Sigmoid colon (tissue), 6 donors: ENCODE measurements at regions not wholly inside any gene's neighbourhood (a gene's known extent, or its start where the extent isn't known, plus 50 kb on each side); places are given as distances from the start of the nearest gene placed in this dataset.

Experiments used
- DNase-seq: peaks from one replicate; pipeline ENCODE4 v3.0.0-alpha.2; 2019
- H3K27ac ChIP-seq, 4 donors: fragments of 200-600 bp; sonication (generic); one replicate each; pipeline ENCODE4 v1.5.1; 2016 to 2019; ENCODE audit warnings: mild to moderate bottlenecking in 1 of 4
- H3K27me3 ChIP-seq, 3 donors: fragments of 200-600 bp; sonication (generic); one replicate each; pipeline ENCODE4 v1.5.1; 2019; ENCODE audit warnings: mild to moderate bottlenecking in 1 of 3
- H3K36me3 ChIP-seq, 4 donors: fragments of 200-600 bp; sonication (generic); one replicate each; pipeline ENCODE4 v1.5.1; 2016 to 2019
- H3K4me1 ChIP-seq, 4 donors: fragments of 200-600 bp; sonication (generic); one replicate each; pipeline ENCODE4 v1.5.1; 2017 to 2019
- H3K4me3 ChIP-seq, 4 donors: fragments of 200-600 bp; sonication (generic); one replicate each; pipeline ENCODE4 v1.5.1; 2017 to 2019; ENCODE audit warnings: mild to moderate bottlenecking in 2 of 4, moderate library complexity in 1 of 4
- H3K9me3 ChIP-seq, 4 donors: fragments of 200-600 bp in 3 of 4; sonication (generic) in 3 of 4; one replicate each; pipeline versions ENCODE4 v1.5.1 to v1.6.1; 2013 to 2019
- EP300 ChIP-seq, 4 donors: sonication (generic); formaldehyde crosslinking; IDR thresholded peaks; one replicate each; pipeline ENCODE4 v1.6.1; 2017; ENCODE audit warnings: antibody characterized with exemption in 4 of 4
- POLR2A ChIP-seq, 2 donors: fragments of 450-650 bp; IDR thresholded peaks; one replicate each; pipeline ENCODE4 v1.6.1; 2016; ENCODE audit warnings: antibody characterized with exemption in 2 of 2, mild to moderate bottlenecking in 2 of 2, moderate library complexity in 2 of 2
- POLR2AphosphoS5 ChIP-seq, 4 donors: sonication (generic); formaldehyde crosslinking; IDR thresholded peaks; one replicate each; pipeline ENCODE4 v1.6.1; 2017; ENCODE audit warnings: antibody characterized with exemption in 4 of 4
- WGBS, 2 donors: extraction: QIAGEN DNeasy Blood & Tissue Kit; methylation state at CpG; one replicate each; pipeline ENCODE4 v1.1.7; 2013; 5-methylcytosine and 5-hydroxymethylcytosine counted together
- intact Hi-C: fragments of 100-400 bp; cut with DNase I; formaldehyde crosslinking; loops from one replicate; pipeline ENCODE4 v1.15.1; 2023
- TF ChIP-seq, protein P1 (sequence below), 4 experiments: fragments of 450-650 bp in 3 of 4; fragments of 200-600 bp in 1 of 4; IDR thresholded peaks; one replicate each; pipeline ENCODE4 v1.5.1; 2016 to 2019; ENCODE audit warnings: antibody characterized with exemption in 4 of 4, mild to moderate bottlenecking in 3 of 4, moderate library complexity in 2 of 4
- donor health status: healthy with polysubstance abuse.
- donor health status: healthy.

DNA sequence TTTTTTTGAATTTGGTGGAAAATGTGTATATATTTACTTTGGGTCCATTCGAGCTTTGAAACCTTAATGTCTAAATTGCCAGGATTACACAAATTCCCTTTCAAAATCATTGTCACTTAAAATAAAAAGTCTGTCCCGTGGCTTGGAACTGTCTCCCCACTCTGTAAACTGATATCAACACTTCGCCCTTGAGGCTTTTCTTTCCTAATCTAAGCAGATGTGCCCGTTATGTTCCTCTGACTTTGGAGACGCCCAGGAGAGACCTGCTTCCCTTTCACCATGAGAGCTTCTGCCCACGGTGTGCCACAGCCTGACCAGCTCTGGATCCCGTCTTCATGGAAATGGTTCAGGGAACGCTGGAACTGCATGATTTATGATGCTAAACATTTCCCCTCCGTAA, 151.3 kb downstream of the C16orf95 start:
- Histone ChIP-seq H3K36me3 (no peaks in the 10 kb centered on the region), H3K4me1 (no peaks in the 10 kb centered on the region), H3K4me3 (no peak overlapping the region), H3K27me3 (peaks cover 0 to 6% (median 0%) of the 10 kb centered on the region in 3 donors), H3K9me3 (no peaks in the 10 kb centered on the region), H3K27ac (no peak overlapping the region)
- no peak for TF ChIP-seq EP300 (IDR thresholded peaks at IDR 0.05)
- TF ChIP-seq, protein P1, sequence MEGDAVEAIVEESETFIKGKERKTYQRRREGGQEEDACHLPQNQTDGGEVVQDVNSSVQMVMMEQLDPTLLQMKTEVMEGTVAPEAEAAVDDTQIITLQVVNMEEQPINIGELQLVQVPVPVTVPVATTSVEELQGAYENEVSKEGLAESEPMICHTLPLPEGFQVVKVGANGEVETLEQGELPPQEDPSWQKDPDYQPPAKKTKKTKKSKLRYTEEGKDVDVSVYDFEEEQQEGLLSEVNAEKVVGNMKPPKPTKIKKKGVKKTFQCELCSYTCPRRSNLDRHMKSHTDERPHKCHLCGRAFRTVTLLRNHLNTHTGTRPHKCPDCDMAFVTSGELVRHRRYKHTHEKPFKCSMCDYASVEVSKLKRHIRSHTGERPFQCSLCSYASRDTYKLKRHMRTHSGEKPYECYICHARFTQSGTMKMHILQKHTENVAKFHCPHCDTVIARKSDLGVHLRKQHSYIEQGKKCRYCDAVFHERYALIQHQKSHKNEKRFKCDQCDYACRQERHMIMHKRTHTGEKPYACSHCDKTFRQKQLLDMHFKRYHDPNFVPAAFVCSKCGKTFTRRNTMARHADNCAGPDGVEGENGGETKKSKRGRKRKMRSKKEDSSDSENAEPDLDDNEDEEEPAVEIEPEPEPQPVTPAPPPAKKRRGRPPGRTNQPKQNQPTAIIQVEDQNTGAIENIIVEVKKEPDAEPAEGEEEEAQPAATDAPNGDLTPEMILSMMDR (IDR thresholded peaks at IDR 0.05) = no peak
- TF ChIP-seq POLR2AphosphoS5 (IDR thresholded peaks at IDR 0.05) = no peak
- TF ChIP-seq POLR2A (IDR thresholded peaks at IDR 0.05) = no peak
- WGBS, 2 donors = 56 to 69% methylated on average over 9 of the region's 9 CpGs
- intact Hi-C loops = no loop called here
- DNase-seq = no peak

DNA sequence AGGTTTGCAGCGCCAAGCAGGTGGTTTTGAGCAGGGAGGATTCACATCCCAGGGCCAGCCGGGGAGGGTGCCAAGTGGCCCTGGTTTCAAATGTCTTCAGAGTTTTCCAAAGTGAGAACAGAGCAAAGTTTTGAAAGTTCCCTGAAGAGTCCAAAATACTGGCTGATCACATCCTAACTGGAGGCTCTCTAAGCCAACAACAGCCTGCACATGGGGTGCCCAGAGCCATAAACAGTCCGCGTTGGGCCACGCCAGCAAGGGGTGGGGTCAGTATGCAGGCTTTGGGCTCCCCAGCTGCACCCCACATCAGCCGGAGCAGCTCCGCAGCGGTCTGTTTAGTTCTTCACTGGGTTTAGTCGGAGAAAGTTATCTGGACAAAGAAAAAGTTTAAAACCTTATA, 150.9 kb downstream of the C16orf95 start:
- TF ChIP-seq EP300 (IDR thresholded peaks at IDR 0.05) = no peak
- TF ChIP-seq POLR2AphosphoS5 (IDR thresholded peaks at IDR 0.05) = no peak
- TF ChIP-seq POLR2A (IDR thresholded peaks at IDR 0.05) = no peak
- TF ChIP-seq, protein P1 (IDR thresholded peaks at IDR 0.05) = no peak
- Histone ChIP-seq H3K27me3 (peaks cover 0 to 2% (median 0%) of the 10 kb centered on the region in 3 donors), H3K9me3 (no peaks in the 10 kb centered on the region), H3K4me3 (no peak overlapping the region), H3K4me1 (no peaks in the 10 kb centered on the region), H3K27ac (no peak overlapping the region), H3K36me3 (no peaks in the 10 kb centered on the region)
- DNase-seq = no peak
- 68 to 84% methylated on average over 9 of the region's 9 CpGs for WGBS, 2 donors
- intact Hi-C loops = no loop called here

DNA sequence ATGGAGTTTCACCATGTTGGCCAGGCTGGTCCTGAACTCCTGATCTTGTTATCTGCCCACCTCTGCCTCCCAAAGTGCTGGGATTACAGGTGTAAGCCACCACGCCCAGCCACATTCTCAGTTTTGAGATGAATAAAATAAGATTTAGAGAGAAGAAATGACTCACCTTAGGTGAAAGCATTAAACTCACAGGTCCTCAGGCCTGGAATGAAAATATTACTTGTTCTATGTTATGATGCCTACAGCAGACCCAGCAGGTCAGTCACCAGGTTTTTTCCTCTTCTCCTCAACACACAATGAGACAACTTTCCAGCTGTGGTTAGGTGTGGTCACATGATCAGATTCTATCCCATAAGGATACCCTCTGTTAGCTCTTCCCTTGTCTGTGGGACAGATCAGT, 150.3 kb downstream of the C16orf95 start:
- no peaks in the 10 kb centered on the region for H3K9me3 ChIP-seq
- TF ChIP-seq, protein P1 (IDR thresholded peaks at IDR 0.05) = no peak
- TF ChIP-seq EP300 (IDR thresholded peaks at IDR 0.05) = no peak
- no peak for TF ChIP-seq POLR2A (IDR thresholded peaks at IDR 0.05)
- no peak for TF ChIP-seq POLR2AphosphoS5 (IDR thresholded peaks at IDR 0.05)
- H3K4me1 ChIP-seq = no peaks in the 10 kb centered on the region
- intact Hi-C loops = no loop called here
- no peaks in the 10 kb centered on the region for H3K27me3 ChIP-seq
- H3K4me3 ChIP-seq = no peak overlapping the region
- no peaks in the 10 kb centered on the region for H3K36me3 ChIP-seq
- DNase-seq = no peak
- WGBS, 2 donors = 84 to 89% methylated on average over 1 of the region's 1 CpG
- no peak overlapping the region for H3K27ac ChIP-seq

DNA sequence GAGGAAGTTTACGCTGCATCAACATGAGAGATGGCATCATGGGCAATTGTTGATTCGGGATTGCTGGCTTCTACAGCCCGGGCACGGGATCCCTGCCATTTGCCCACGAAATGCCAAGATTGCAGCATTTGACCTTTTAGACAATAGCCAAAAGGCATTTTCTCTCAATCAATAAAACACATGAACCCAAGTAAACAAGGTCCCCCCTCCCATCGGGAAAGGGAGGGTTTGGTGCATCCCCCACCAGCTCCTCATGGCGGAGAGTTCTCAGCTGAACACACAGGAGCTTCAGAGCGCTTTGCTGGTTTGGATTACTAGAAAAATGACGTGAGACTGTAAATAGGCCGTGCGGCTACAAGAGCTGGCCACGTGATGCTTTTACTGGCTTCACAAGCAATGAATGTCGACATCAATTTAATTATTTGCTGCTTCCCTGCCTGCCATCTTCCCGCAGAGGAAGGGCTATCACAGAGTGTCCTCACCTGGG, 147.6 kb downstream of the C16orf95 start:
- Histone ChIP-seq H3K4me1 (no peaks in the 10 kb centered on the region), H3K27ac (no peak overlapping the region), H3K27me3 (no peaks in the 10 kb centered on the region), H3K9me3 (no peaks in the 10 kb centered on the region), H3K36me3 (no peaks in the 10 kb centered on the region), H3K4me3 (no peak overlapping the region)
- intact Hi-C loops = no loop called here
- DNase-seq = no peak
- TF ChIP-seq POLR2AphosphoS5 (IDR thresholded peaks at IDR 0.05) (no peak), EP300 (IDR thresholded peaks at IDR 0.05) (no peak), POLR2A (IDR thresholded peaks at IDR 0.05) (no peak)
- WGBS, 2 donors = 40 to 72% methylated on average over 14 of the region's 14 CpGs

DNA sequence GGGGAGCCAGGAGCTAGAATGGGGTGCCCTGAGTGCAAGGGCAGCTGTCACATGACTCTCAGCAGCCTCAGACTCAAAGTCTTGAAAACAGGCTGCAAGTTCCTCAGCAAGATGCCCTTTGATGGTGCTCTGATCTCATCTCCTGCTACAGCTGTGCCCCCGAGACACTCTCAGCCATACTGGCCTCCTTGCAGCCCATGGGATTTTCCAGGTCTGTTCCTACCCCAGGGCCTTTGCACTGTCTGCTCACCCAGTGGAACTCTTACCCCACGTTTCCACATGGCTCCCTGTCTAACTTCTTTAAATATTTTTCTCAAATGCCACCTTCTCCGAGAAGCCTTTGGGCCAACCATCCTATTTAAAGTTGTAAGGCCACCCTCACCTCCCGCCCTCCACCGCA, 146.9 kb downstream of the C16orf95 start:
- intact Hi-C loops = no loop called here
- Histone ChIP-seq H3K4me3 (no peak overlapping the region), H3K4me1 (no peaks in the 10 kb centered on the region), H3K36me3 (no peaks in the 10 kb centered on the region), H3K27me3 (peaks cover 0 to 3% (median 0%) of the 10 kb centered on the region in 3 donors), H3K27ac (no peak overlapping the region), H3K9me3 (no peaks in the 10 kb centered on the region)
- DNase-seq = no peak
- WGBS, 2 donors = 82 to 89% methylated on average over 5 of the region's 5 CpGs
- TF ChIP-seq, protein P1 (IDR thresholded peaks at IDR 0.05) = no peak
- TF ChIP-seq EP300 (IDR thresholded peaks at IDR 0.05) (no peak), POLR2A (IDR thresholded peaks at IDR 0.05) (no peak), POLR2AphosphoS5 (IDR thresholded peaks at IDR 0.05) (no peak)
